Endothelial cell of umbilical vein (primary cell): ENCODE measurements at regions not wholly inside any gene's neighbourhood (a gene's known extent, or its start where the extent isn't known, plus 50 kb on each side); places are given as distances from the start of the nearest gene placed in this dataset.

Source experiments
- EZH2 ChIP-seq: IDR thresholded peaks from 2 replicates; pipeline ENCODE4 v1.6.1; 2012; ENCODE audit warnings: borderline replicate concordance, low read depth, mild to moderate bottlenecking, moderate library complexity, low read length, inconsistent platforms; ENCODE audit not compliant: severe bottlenecking
- FOS ChIP-seq: IDR thresholded peaks from 2 replicates; pipeline ENCODE4 v1.6.1; 2011; ENCODE audit warnings: mild to moderate bottlenecking, low read length, moderate library complexity, borderline replicate concordance; ENCODE audit not compliant: insufficient read depth
- GATA2 ChIP-seq: IDR thresholded peaks from 2 replicates; pipeline ENCODE4 v1.7.0; 2011; ENCODE audit warnings: low read depth, mild to moderate bottlenecking, moderate library complexity, mixed read lengths, low read length; ENCODE audit not compliant: insufficient read length, insufficient read depth
- JUN ChIP-seq: IDR thresholded peaks from 2 replicates; pipeline ENCODE4 v1.6.1; 2011; ENCODE audit warnings: borderline replicate concordance, low read depth; ENCODE audit not compliant: insufficient read length, insufficient read depth
- POLR2A ChIP-seq: IDR thresholded peaks from 2 replicates; pipeline ENCODE4 v1.6.1; 2012; ENCODE audit warnings: low read depth, mild to moderate bottlenecking, control low read depth, low read length
- POLR2AphosphoS5 ChIP-seq: IDR thresholded peaks from 2 replicates; pipeline ENCODE4 v1.6.1; 2012; ENCODE audit warnings: low read depth, mild to moderate bottlenecking, control low read depth, low read length, moderate library complexity; ENCODE audit not compliant: insufficient read depth
- TF ChIP-seq, protein P1 (sequence below), 2 donors: IDR thresholded peaks; 1 replicate in 1 of 2; 2 replicates in 1 of 2; pipeline ENCODE4 v1.5.1; 2011; ENCODE audit warnings: low read length in 2 of 2, mild to moderate bottlenecking in 2 of 2, moderate library complexity in 2 of 2, control low read depth in 1 of 2, inconsistent platforms in 1 of 2, low read depth in 1 of 2; ENCODE audit not compliant: insufficient read depth in 1 of 2; ENCODE audit errors: extremely low read depth in 1 of 2

DNA sequence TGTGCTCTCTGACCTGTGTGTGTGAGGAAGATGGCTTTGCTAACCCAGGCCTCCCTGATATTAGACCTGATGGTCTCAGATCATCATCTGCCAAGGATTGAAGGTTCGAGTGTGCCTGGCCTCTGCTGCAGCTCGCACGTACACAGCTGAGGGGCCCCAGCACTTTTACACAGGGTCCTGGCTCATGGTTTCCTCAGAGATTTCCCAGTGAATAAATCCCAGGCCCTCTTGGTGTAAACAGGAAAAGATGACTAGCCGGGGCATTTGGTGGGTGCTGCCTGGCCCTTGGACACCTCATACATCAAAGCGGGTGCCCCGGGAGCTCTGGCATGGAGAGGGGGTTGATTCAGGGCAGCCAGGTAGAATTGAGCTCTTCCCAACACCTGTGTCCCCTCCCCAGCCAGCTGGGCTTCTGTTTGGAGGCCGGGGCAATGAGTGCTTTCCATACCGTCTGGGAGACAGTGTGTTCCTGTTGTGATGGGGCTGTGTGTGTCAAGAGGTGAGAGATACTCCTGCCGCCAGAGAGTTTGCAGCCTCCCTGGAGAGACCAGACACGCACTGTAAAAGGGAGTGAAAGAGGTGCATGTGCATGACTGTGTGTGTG lies 72.5 kb upstream of the TLE3 start:
- no peak for TF ChIP-seq POLR2AphosphoS5
- no peak for TF ChIP-seq GATA2
- no peak for TF ChIP-seq JUN
- TF ChIP-seq, protein P1, sequence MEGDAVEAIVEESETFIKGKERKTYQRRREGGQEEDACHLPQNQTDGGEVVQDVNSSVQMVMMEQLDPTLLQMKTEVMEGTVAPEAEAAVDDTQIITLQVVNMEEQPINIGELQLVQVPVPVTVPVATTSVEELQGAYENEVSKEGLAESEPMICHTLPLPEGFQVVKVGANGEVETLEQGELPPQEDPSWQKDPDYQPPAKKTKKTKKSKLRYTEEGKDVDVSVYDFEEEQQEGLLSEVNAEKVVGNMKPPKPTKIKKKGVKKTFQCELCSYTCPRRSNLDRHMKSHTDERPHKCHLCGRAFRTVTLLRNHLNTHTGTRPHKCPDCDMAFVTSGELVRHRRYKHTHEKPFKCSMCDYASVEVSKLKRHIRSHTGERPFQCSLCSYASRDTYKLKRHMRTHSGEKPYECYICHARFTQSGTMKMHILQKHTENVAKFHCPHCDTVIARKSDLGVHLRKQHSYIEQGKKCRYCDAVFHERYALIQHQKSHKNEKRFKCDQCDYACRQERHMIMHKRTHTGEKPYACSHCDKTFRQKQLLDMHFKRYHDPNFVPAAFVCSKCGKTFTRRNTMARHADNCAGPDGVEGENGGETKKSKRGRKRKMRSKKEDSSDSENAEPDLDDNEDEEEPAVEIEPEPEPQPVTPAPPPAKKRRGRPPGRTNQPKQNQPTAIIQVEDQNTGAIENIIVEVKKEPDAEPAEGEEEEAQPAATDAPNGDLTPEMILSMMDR (IDR thresholded peaks at IDR 0.05; ENCODE audit: extremely low read depth in 1 of 2, insufficient read depth in 1 of 2, low read depth in 1 of 2, low read length in 2 of 2) = no peak
- no peak for TF ChIP-seq EZH2
- TF ChIP-seq POLR2A = no peak
- no peak for TF ChIP-seq FOS
